Midbrain (tissue), 1 donor: ENCODE measurements at regions not wholly inside any gene's neighbourhood (a gene's known extent, or its start where the extent isn't known, plus 50 kb on each side); places are given as distances from the start of the nearest gene placed in this dataset.
"Not testable (repeated sequence)": the region's sequence is repeated elsewhere in the genome, so short reads cannot be mapped to it uniquely, and the experiment has no call there.

Experiments used
- DNase-seq: peaks from one replicate; lab custom pipeline; 2025; lab: John Stamatoyannopoulos, UW

DNA sequence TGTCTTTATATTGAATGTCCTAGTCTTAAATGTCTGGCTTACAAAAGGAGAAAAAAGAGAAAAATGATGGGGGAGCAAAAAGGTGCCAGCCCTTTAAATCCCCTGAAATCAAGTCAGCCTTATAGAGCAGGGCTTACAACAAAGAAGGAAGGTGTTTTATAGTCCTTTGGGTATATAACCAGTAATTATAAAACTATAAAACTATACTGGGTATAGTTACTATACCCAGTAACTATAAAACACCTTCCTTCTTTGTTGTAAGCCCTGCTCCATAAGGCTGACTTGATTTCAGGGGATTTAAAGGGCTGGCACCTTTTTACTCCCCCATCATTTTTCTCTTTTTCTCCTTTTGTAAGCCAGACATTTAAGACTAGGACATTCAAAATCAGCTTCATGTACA is 598.0 kb upstream of the SEMA6D start:
- no peak for DNase-seq

DNA sequence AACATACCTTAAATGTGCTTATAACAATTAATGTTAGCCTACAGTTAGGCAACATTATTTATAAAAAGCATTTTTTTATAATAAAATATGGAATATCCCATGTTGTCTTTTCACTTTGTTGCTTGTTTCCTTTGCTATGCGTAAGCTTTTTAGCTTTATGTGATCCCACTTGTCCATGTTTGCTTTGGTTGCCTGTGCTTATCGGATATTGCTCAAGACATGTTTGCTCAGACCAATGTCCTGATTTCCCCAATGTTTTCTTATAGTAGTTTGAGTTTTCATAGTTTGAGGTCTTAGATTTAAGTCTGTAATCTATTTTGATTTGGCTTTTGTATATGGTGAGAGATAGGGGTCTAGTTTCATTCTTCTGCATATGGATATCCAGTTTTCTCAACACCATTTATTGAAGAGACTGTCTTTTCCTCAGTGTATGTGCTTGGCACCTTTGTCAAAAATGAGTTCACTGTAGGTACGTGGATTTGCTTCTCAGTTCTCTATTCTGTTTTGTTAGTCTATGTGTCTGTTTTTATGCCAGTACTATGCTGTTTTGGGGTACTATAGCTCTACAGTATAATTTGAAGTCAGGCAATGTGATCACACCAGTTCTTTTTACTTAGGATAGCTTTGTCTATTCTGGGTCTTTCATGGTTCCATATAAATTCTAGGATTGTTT is 592.7 kb upstream of the SEMA6D start:
- DNase-seq = no peak

GRCh38 chr15:47129033-47129432 is 588.3 kb upstream of the SEMA6D start:
- DNase-seq = no peak

DNA sequence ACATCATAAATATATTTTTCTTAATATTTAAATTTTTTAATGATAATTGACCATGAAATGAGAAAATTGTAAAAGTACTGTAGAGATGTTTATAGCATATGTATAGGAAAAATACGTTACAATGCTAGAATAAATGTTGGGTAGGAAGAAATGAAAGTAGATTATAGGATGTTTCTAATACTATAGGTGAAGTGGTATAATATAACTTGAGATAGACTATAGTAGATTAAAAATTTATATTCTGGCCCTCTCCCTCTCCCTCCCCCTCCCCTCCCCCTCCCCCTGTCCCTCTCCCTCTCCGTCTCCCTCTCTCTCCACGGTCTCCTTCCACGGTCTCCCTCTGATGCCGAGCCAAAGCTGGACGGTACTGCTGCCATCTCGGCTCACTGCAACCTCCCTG is 585.9 kb upstream of the SEMA6D start:
- not testable (repeated sequence) for DNase-seq

DNA sequence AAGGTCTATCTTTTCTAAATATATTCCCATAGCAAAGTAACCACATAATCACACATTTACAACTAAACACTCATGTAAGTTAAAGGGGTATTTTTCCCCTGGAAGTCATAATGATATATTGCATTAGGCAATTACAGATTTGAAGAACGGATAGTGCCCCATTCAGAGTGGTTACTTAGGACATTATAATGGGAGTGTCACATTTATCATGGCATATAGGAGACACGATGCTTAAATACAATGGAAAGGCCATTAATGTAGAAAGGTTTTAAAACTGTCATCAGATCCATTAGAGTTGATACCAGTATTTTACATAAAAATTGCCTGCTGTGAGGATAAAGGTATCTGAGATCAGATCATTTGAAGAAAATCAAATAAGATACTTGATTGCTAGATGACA is 582.0 kb upstream of the SEMA6D start:
- no peak for DNase-seq

- DNase-seq = no peak
These were observed 581.1 kb upstream of the SEMA6D start for GRCh38 chr15:47136236-47136635.

- DNase-seq = no peak
These were observed 577.3 kb upstream of the SEMA6D start for GRCh38 chr15:47139965-47140364.

DNA sequence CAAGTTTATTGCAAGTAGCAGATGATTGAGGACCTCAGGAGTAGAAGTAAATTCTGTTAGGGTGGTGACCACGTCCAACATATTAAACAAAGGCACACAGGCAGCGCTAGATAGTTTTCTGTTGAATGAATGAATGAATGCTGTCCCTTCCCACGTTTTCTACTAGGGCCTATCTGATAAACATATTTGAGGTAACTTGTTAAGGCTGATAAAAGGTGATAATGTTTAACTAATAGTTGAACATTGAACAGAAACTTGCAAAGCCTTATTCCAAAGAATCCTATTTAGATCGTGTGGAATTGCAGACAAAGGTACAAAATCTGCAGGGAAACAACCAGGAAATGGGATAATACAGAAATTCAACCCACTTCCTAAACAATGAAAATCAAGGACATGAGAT is 559.5 kb upstream of the SEMA6D start:
- no peak for DNase-seq

DNA sequence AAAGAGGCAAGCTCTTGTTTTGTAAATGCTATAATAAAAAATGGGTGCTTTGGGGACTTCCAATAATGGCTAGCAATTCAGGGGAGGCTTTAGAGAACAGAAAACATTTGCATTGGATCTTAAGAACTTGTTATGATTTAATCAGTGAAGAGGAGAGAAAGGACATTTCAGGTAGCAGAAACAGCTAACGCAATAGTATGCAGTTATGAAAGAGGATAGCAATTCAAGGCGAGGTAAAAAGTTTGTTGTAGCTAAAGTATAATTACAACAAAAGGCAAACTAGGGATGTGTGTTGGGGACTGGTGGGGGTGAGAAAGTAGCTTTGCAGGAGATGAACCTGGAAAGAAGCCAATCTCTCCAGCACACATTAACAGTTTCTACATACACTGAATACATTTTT is 558.7 kb upstream of the SEMA6D start:
- DNase-seq = no peak

GRCh38 chr15:47177177-47177576 is 540.1 kb upstream of the SEMA6D start:
- no peak for DNase-seq

- DNase-seq = no peak
These were observed 537.3 kb upstream of the SEMA6D start for GRCh38 chr15:47179988-47180387.

DNA sequence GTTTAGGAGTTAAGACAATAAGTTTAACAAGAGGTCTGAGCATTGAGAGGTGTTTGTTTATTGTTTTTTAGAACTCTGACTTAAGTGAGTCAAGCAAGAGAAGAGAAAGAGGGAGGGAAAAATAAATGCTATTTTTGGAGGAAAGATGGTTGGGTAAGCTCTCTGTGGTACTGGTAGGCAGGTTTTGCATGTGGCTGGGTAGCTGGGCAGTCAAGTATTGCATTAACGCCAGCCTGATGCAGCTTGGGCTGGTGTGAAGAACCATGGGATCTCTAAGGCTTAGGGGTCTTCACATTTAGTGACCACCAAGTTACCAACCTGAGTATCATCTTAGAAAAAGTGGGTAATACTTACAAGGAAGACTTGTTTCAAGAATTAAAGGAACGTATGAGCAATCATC is 534.5 kb upstream of the SEMA6D start:
- no peak for DNase-seq

DNA sequence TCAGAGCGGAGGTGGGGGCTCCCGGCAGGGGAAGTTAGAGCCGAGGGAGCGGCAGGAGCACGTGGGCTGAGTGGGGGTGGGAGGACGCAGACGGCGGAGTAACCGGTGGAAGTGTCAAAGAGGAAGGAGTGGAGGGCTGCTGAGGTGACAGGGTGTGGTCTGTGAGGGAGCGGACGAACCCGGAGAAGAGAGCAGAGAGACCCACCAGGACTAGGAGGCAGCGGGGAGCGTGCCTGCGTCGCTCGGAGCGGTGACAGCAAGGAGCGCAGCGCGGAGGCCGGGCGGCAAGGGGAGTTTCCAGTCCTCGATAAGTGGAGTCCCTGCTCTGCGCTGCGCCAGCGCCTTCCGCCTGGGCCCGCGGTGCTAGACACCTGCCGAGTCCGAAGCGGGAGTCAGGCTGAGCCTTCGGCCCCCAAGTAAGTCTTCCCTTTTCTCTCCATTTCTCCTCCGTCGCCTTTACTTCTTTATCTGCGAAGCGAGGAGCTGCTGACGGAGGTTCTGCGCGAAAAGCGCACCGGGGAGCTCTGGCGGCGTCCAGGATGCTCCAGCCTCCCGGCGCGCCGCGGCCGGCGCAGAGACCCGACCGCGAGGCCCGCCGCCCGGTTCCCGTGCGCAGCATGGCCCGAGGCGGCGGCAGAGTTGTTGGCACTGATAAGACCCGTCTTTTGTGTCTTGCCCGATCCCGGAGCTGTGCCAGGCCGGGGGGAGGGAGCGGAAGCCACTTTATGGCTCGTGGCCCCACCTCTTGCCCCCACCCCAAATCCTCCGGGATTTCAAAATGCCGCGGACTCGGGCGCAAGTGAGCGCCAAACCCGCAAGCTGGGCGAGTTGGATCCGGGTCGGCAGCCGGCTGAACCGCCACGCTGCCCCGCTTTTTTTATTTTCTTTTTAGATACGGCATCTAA is 533.0 kb upstream of the SEMA6D start:
- no peak for DNase-seq

GRCh38 chr15:47184908-47185801 is 532.1 kb upstream of the SEMA6D start:
- no peak for DNase-seq

DNA sequence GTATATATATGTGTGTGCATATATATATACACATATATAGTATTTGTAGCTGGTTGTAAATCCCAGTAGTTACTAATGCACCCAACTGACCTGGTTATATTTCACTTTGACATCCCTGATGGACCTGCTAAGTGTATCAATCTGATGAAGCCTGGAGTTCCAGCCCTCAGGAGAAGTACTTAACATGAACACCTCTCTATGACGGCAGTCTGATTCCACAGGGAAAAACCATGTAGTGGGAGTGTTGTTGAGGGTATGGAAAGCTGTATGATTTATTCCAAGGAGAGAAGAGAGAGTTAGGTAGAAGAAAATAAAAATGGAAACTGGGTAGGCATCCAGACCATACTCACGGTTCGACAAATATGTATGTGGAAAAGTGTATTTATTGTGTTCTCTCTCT is 531.2 kb upstream of the SEMA6D start:
- no peak for DNase-seq

GRCh38 chr15:47188758-47189507 is 528.4 kb upstream of the SEMA6D start:
- DNase-seq = no peak

DNA sequence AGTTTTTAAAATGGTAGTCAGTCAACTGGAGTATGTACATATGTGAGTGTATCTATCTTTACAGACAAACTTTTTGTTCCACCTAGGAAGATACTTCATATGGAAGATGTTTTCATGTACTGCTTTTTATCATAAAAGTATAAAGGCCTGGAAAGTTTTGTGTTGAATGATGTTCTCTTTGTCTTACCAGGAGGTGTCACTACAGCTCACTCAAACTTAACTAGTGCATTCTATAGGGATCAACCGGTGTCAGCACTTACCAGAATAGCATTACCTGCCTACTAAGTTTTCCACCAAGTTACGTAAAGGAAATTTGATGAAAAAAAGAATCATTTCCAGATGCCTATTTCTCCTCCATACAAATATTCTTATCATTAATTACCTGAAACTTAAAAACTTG is 522.6 kb upstream of the SEMA6D start:
- DNase-seq = no peak

- peak; percentile 83 for DNase-seq
These were observed 521.3 kb upstream of the SEMA6D start for GRCh38 chr15:47196048-47196447.

DNA sequence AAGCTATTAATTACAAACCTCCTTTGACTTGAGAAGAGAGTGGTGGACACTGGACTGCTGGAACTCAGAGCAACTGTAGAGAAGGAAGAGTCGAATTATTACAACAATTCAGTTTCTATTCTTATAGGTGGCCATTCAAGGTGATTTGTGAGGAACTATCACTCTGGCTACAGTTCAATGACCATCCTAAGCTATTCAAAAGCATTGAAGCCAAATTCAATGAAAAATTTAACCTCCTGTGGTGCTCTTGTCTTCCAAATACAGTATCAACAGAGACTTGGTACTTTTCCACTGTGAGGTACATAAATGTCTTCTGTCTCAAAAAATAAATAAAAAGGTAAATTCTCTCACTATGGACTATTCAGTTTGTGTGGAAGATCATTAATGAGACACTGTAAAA is 513.3 kb upstream of the SEMA6D start:
- no peak for DNase-seq

DNA sequence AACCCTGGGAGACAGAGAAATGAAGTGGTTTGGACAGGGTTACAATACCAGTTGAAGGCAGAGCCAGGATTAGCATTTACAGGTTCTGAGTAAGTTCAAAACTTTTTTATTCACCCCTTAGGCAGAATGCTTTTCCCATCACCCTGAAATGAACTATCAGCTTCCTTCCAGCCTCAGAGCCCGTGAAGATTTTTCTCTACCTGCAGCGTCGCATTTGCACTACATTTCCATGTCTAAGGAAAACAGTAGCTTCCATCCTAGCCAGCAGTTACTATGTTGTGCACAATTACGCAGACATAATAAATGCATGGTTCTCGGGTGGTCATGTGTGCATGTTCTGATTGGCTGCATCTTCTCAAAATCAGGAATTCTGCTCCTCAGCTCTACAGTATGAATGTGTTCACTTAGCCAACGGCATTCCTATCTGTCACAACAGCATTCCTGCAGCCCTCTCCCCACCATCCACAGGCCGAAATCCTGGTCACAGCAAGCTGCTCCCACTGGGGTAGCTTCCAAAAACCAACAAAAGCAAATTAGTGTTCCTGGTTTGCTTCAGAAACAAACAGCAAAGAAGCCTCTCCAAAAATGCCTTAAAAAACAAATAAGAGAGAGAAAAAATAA is 510.8 kb upstream of the SEMA6D start:
- DNase-seq = no peak

DNA sequence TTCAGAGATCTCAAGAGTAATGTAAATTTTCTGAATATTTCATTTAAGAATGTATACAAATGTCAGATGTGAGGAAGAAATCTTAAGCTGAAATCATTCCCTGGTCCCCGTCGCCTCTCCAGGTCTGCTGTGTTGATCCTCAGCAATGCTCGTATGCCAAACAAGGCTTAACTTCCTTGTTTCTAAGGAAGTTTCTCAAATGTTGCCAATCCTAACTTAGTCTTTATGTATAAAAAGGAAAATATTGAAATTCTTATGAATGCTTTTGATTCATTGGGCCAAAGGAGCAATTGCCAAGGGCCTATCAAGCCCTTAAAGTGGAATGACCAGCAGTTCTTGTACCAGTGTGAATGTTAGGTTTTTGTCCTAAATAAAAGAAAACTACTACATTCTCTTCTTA is 507.7 kb upstream of the SEMA6D start:
- no peak for DNase-seq
